Left ventricle myocardium inferior (tissue), 1 donor: ENCODE measurements at regions not wholly inside any gene's neighbourhood (a gene's known extent, or its start where the extent isn't known, plus 50 kb on each side); places are given as distances from the start of the nearest gene placed in this dataset.

Experiments used
- DNase-seq: peaks from one replicate; pipeline ENCODE4 v3.0.0-alpha.2; 2020
- H3K27ac ChIP-seq: fragments of 200-600 bp; replicated peaks from 2 replicates; pipeline ENCODE4 v1.8.0; 2021
- H3K27me3 ChIP-seq: fragments of 200-600 bp; 2 replicates; pipeline ENCODE4 v1.8.0; 2021; ENCODE audit warnings: low read depth
- H3K36me3 ChIP-seq: fragments of 200-600 bp; 2 replicates; pipeline ENCODE4 v1.8.0; 2021
- H3K4me1 ChIP-seq: fragments of 200-600 bp; 2 replicates; pipeline ENCODE4 v1.8.0; 2021
- H3K4me3 ChIP-seq: fragments of 200-600 bp; 2 replicates; pipeline ENCODE4 v1.8.0; 2021; ENCODE audit warnings: mild to moderate bottlenecking, moderate library complexity
- H3K9me3 ChIP-seq: fragments of 200-600 bp; replicated peaks from 2 replicates; pipeline ENCODE4 v1.8.0; 2021
- CTCF ChIP-seq: fragments of 200-600 bp; IDR thresholded peaks from 2 replicates; pipeline ENCODE4 v1.8.0; 2021; ENCODE audit warnings: antibody characterized with exemption, mild to moderate bottlenecking, borderline replicate concordance
- intact Hi-C: fragments of 100-400 bp; cut with micrococcal nuclease; formaldehyde crosslinking; loops from one replicate; pipeline ENCODE4 v1.11.0; 2022
- donor health status: DM: no; HTN: yes; CAD: no; lungs with severe emphysema.

GRCh38 chr4:30854531-30854930, 134.4 kb downstream of the PCDH7 start:
- intact Hi-C loops = no loop called here
- Histone ChIP-seq H3K4me1 (no peaks in the 10 kb centered on the region), H3K36me3 (no peaks in the 10 kb centered on the region), H3K9me3 (no peaks in the 10 kb centered on the region), H3K4me3 (no peak overlapping the region), H3K27me3 (no peaks in the 10 kb centered on the region), H3K27ac (no peak overlapping the region)
- DNase-seq = no peak
- no peak for TF ChIP-seq CTCF

GRCh38 chr4:30855232-30855631, 135.1 kb downstream of the PCDH7 start:
- Histone ChIP-seq H3K4me3 (no peak overlapping the region), H3K27me3 (no peaks in the 10 kb centered on the region), H3K4me1 (no peaks in the 10 kb centered on the region), H3K27ac (no peak overlapping the region), H3K36me3 (no peaks in the 10 kb centered on the region), H3K9me3 (no peaks in the 10 kb centered on the region)
- no peak for DNase-seq
- intact Hi-C loops = no loop called here
- TF ChIP-seq CTCF = no peak

- intact Hi-C loops = no loop called here
- Histone ChIP-seq H3K9me3 (no peaks in the 10 kb centered on the region), H3K36me3 (no peaks in the 10 kb centered on the region), H3K27ac (no peak overlapping the region), H3K27me3 (no peaks in the 10 kb centered on the region), H3K4me3 (no peak overlapping the region), H3K4me1 (no peaks in the 10 kb centered on the region)
- DNase-seq = no peak
- TF ChIP-seq CTCF = no peak
Observed at GRCh38 chr4:30856795-30857564, 136.8 kb downstream of the PCDH7 start.

- no peak for DNase-seq
- TF ChIP-seq CTCF = no peak
- peaks cover 26% of the 10 kb centered on the region for H3K4me1 ChIP-seq
- H3K27ac ChIP-seq = no peak overlapping the region
- H3K27me3 ChIP-seq = no peaks in the 10 kb centered on the region
- no peaks in the 10 kb centered on the region for H3K9me3 ChIP-seq
- H3K36me3 ChIP-seq = no peaks in the 10 kb centered on the region
- no peak overlapping the region for H3K4me3 ChIP-seq
- intact Hi-C loops = no loop called here
Observed at GRCh38 chr4:30860978-30861377, 140.8 kb downstream of the PCDH7 start.

GRCh38 chr4:30862196-30862595, 142.0 kb downstream of the PCDH7 start:
- TF ChIP-seq CTCF = no peak
- H3K27me3 ChIP-seq = no peaks in the 10 kb centered on the region
- DNase-seq = no peak
- no peaks in the 10 kb centered on the region for H3K9me3 ChIP-seq
- peaks cover 37% of the 10 kb centered on the region for H3K4me1 ChIP-seq
- no peak overlapping the region for H3K4me3 ChIP-seq
- intact Hi-C loops = no loop called here
- no peak overlapping the region for H3K27ac ChIP-seq
- H3K36me3 ChIP-seq = no peaks in the 10 kb centered on the region
